Left forelimb (tissue), 1 donor: ENCODE measurements at regions not wholly inside any gene's neighbourhood (a gene's known extent, or its start where the extent isn't known, plus 50 kb on each side); places are given as distances from the start of the nearest gene placed in this dataset.

Experiments used
- DNase-seq: peaks from one replicate; pipeline ENCODE4 v3.0.0-alpha.2; 2018; ENCODE audit warnings: low spot score

GRCh38 chr5:124315741-124316415, 430.6 kb downstream of the ZNF608 start:
- no peak for DNase-seq

GRCh38 chr5:124310453-124310852, 436.0 kb downstream of the ZNF608 start:
- no peak for DNase-seq

GRCh38 chr5:124309241-124309980, 437.0 kb downstream of the ZNF608 start:
- no peak for DNase-seq

GRCh38 chr5:124303366-124303765, 443.1 kb downstream of the ZNF608 start:
- no peak for DNase-seq

- DNase-seq = no peak
Observed at GRCh38 chr5:124302533-124302932, 443.9 kb downstream of the ZNF608 start.

- no peak for DNase-seq
Observed at GRCh38 chr5:124301850-124302249, 444.6 kb downstream of the ZNF608 start.

GRCh38 chr5:124300815-124301621, 445.4 kb downstream of the ZNF608 start:
- DNase-seq = no peak

GRCh38 chr5:124297826-124298225, 448.6 kb downstream of the ZNF608 start:
- DNase-seq = no peak

- DNase-seq = no peak
Observed at GRCh38 chr5:124292322-124292855, 454.1 kb downstream of the ZNF608 start.

- no peak for DNase-seq
Observed at GRCh38 chr5:124289641-124290311, 456.7 kb downstream of the ZNF608 start.

GRCh38 chr5:124289130-124289529, 457.3 kb downstream of the ZNF608 start:
- peak; percentile 75 for DNase-seq

GRCh38 chr5:124287813-124288212, 458.6 kb downstream of the ZNF608 start:
- no peak for DNase-seq

- no peak for DNase-seq
Observed at GRCh38 chr5:124285733-124286132, 460.7 kb downstream of the ZNF608 start.

GRCh38 chr5:124285071-124285470, 461.4 kb downstream of the ZNF608 start:
- no peak for DNase-seq

GRCh38 chr5:124283031-124283430, 463.4 kb downstream of the ZNF608 start:
- no peak for DNase-seq

- DNase-seq = no peak
Observed at GRCh38 chr5:124280079-124280478, 466.4 kb downstream of the ZNF608 start.

GRCh38 chr5:124279146-124279876, 467.1 kb downstream of the ZNF608 start:
- DNase-seq = no peak

- DNase-seq = no peak
Observed at GRCh38 chr5:124278636-124279035, 467.8 kb downstream of the ZNF608 start.

GRCh38 chr5:124277767-124278545, 468.5 kb downstream of the ZNF608 start:
- no peak for DNase-seq

- DNase-seq = no peak
Observed at GRCh38 chr5:124276166-124276565, 470.3 kb downstream of the ZNF608 start.
